Activated T-cell treated with anti-CD3 and anti-CD28 coated beads for 24 hours (primary cell): ENCODE measurements at regions not wholly inside any gene's neighbourhood (a gene's known extent, or its start where the extent isn't known, plus 50 kb on each side); places are given as distances from the start of the nearest gene placed in this dataset.

Experiments
- DNase-seq: peaks from one replicate; pipeline ENCODE4 v3.0.0-alpha.2; 2020; ENCODE audit warnings: low read depth

DNA sequence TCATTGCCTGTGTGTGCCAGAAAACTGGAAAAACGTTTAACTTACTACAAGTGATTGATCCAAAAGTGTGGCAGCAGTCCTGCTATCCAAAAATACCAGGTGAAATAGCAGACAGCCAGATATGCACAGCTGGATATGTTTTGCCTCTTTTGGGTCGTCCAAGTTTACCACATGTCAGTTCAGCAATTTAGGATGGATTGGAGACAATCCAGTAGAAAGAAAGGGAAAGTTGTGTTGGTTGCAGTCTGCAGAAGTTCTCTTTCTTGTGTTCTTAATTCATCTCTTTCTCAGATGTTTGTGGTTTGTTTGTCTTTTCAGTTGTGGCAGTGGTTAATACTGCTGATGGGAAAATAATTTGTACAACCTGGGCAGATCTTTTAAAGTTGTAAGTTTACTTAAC is 645.0 kb downstream of the PTPRC start:
- no peak for DNase-seq

DNA sequence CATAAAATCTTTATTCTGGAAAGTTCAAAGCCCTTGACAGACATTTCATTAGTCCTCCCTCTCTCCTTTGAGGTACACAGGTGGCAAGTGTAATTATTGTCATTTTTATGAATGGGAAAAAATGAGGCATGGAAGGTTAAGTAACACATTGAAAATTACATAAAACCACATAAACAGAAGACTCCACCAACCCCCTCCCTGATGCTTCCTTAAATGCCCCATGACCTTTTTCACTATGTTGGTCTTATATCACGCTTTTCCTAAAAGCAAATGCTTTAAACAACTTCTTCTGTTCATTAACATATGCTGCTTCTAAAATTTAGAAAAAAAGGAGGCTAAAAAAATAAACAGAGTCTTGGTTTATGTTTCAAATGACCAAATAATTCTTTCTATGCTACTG is 648.4 kb downstream of the PTPRC start:
- no peak for DNase-seq

DNA sequence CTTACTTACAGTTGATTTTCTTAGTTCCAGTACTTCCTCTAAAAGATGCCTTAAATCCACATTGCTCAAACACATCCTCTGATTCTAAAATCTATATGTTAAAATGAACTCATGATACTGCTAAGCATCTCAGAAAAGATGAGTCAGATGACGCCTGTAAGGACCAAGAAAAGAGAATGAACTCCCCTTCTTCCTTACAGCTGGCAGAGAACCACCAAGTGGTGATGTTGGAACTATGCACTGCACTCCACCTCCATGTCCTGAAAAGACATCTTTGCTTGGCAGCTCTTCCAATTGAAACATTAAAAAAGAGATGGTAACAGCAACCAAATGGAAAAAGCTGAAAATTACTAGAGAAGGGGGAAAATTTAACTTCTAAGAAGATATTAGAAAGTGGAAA is 648.8 kb downstream of the PTPRC start:
- no peak for DNase-seq

- DNase-seq: no peak
Observed at GRCh38 chr1:199290186-199290585, 651.3 kb downstream of the PTPRC start.

GRCh38 chr1:199291022-199291740 is 652.3 kb downstream of the PTPRC start:
- DNase-seq: no peak

DNA sequence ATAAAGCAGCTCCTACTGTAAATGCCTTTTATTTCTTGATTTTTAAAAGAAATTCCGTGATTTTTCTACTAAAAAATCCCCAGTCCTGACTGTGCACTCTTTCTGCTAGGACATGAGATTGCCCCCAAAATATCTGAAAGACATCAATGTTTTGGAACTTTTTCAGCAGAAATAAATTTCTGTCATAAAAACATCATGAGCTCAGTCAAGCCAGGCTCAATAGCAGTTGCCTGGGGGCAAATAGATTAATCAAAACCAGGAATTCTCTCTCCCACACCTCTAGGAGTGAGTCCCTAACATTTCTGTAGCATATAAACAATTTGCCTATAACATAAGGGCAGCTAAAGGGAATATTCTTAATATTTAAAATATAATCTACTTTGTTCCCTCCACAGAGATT is 654.1 kb downstream of the PTPRC start:
- DNase-seq: no peak

DNA sequence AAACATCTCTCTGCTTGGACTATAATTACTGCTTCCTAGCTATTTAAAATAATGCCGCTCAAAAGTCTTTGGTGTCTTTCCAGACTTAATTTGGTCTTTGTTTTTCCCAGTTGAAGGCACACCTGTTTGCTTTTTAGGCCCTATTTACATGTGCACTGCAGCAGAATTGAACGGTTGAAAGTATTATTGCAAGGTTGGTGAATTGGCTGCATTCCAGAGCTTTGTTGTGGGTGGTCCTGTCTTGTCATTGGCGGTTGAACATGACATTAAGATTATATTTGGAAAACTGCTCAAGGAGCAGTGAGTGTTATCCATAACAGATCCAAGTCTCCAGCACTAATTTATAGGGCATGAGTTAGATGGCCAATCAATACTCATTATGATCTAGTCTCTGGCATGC is 656.3 kb downstream of the PTPRC start:
- no peak for DNase-seq

- DNase-seq: no peak
Observed at GRCh38 chr1:199297174-199297573, 658.3 kb downstream of the PTPRC start.

GRCh38 chr1:199297887-199298286 is 659.0 kb downstream of the PTPRC start:
- no peak for DNase-seq

DNA sequence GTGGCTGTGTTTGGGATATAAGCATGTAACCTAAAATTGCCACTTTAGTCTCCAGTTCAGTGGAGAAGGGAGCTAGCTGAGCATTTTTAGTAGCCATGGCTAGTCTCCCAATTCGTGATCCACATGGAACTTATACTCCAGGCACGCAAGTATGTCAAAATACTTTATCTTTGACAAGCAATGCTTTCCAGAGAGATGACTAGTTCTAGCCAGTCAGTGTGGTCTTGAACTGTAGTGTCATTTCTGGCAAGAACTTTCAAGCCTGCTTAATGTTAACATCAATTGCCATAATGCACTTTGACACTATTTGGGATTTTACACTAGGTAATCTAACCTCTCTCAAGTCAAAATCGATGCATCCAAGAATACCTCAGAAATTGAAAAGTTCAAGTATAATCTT is 660.0 kb downstream of the PTPRC start:
- DNase-seq: no peak

GRCh38 chr1:199301472-199302217 is 662.8 kb downstream of the PTPRC start:
- DNase-seq: no peak

DNA sequence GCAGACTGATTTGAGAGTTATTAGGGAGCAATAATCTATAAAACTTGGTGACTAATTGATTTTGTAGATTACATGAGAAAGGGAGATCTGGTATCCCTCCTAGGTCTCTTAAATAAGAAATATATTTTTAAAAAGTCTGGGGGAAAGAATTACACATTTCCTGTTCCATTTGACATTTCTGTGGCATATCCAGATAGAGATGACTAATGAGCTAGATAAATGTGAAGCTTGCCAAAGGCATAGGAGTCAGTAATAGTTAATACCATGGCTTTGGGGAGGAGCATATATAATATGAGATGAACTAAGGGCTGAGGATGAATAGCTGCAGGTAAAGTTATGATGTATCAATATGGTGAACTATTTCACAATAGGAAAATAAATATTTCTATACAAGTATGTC is 663.7 kb downstream of the PTPRC start:
- DNase-seq: no peak

DNA sequence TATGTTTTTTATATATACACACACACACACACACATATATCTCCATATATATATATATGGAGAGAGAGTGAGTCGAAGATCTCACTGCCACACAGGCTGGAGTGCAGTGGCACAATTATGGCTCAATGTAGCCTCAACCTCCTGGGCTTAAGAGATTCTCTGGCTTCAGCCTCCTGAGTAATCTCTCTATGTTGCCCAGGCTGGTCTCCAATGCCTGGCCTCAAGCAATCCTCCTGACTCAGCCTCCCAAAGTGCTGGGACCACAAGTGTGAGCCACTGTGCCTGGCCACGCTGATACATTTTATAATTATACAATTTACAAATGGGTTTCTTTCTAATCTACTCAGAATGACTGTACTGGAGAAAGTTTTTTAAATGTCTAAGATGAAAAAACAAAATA is 664.2 kb downstream of the PTPRC start:
- DNase-seq: no peak

GRCh38 chr1:199305053-199305452 is 666.2 kb downstream of the PTPRC start:
- DNase-seq: no peak

GRCh38 chr1:199307496-199308264 is 668.8 kb downstream of the PTPRC start:
- DNase-seq: no peak

GRCh38 chr1:199308349-199308846 is 669.6 kb downstream of the PTPRC start:
- DNase-seq: no peak

DNA sequence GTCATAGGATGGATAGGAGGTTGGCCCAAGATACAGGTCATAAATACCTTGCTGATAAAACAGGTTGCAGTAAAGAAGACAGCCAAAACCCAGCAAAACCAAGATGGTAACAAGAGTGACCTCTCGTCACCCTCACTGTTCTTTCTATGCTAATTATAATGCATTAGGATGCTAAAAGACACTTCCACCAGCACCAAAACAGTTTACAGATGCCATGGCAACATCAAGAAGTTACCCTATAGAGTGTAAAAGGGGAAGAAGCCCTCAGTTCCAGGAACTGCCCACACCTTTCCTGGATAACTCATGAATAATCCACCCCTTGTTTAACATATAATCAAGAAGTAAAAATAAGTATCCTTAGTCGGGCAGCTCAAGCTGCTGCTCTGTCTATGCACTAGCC is 671.9 kb downstream of the PTPRC start:
- no peak for DNase-seq

DNA sequence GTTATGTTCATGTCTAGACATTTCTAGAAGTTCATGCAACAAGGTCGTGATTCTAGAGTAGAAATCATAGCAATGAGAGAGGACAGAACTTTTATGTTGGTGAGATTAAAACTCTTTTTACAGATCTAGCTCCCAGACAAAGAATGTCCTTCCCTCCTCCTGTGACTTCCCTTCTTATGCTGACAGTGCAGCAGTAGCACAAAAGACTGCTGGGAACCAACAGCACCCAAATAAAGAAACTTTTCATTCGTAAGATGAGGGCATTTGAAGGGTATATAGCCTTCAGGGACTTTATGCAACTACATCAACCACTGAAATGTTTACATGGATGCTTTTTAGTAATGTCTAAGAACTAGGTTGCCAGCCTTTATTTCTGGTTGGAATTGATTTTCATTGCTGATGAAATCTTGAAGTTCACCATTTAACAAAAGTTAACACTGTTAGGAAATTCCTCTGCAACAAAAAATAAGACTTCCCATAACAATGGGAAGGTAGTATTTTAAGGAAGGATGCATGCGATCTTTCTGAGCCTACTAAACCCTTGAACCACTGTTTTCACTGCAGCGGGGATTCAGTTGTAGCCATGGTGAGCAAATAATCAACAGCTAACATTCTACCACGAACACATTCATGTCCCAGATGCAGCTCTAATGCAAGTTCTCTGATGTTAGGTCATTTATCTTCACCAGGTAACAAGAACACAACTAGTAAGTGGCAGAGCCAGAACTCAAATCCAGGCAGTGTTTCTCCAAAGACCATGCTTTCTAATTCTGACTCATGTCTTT is 672.8 kb downstream of the PTPRC start:
- no peak for DNase-seq

DNA sequence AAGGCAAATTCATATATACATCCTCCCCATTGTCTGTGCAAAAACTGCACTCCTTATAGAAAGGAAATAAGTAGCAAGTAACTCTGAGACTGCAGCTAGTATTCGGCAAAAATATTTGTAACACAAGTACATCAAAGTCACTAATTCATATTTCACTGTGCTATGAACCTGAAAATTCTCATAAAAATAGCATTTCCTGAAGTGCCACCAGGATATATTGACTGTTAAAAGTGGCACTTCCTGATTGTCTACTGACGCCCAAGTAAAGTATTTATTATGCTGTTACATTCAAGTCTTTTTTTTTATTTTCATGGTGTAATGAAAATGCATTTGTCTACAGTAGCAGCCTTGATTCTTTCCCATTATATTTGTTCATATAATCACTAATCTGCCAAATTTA is 673.8 kb downstream of the PTPRC start:
- DNase-seq: no peak

GRCh38 chr1:199313444-199313843 is 674.6 kb downstream of the PTPRC start:
- no peak for DNase-seq

DNA sequence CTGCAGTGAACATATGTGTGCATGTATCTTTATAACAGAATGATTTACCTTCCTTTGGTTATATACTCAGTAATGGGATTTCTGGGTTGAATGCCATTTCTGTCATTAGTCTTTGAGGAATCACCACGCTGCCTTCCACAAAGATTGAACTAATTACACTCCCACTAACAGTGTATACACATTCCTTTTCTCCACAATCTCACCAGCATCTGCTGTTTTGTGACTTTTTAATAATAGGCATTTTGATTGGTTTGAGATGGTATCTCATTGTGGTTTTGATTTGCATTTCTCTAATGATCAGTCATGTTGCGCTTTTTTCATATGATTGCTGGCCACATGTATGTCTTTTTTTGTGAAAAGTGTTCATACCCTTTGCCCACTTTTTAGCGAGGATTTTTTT is 680.5 kb downstream of the PTPRC start:
- no peak for DNase-seq

DNA sequence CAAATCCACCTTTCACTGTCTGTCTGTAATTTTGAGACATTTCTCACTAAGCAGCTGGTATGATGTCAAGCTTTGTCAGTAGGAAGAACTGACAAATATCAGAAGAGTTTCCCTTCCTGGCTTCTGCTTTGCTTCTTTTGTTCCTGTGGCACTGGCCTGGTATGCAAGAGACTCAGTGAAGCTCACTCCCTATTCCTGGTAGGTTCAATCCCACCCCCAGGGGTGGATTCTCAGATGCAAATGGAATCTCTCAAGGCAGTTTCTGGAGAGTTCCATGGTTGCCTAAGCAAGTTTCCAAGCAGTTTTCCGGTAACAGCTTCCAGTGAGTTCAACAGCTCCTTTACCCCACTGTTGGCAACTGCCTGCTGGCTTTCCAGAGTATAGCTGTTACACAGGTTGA is 683.4 kb downstream of the PTPRC start:
- no peak for DNase-seq
